Smooth muscle cell (in vitro differentiated cells): ENCODE measurements at regions not wholly inside any gene's neighbourhood (a gene's known extent, or its start where the extent isn't known, plus 50 kb on each side); places are given as distances from the start of the nearest gene placed in this dataset.

Experiments
- DNase-seq: peaks from one replicate; lab custom pipeline; 2025; ENCODE audit not compliant: unreplicated experiment; lab: John Stamatoyannopoulos, UW
- H2AFZ ChIP-seq: fragments of 200-600 bp; sonication (generic); 2 replicates; pipeline ENCODE4 v1.6.0; 2016; ENCODE audit warnings: antibody characterized with exemption, low read depth, mild to moderate bottlenecking
- H3F3A ChIP-seq: fragments of 200-600 bp; sonication (generic); 2 replicates; pipeline ENCODE4 v1.6.0; 2017; ENCODE audit warnings: antibody characterized with exemption, low read depth
- H3K27ac ChIP-seq: fragments of 200-600 bp; sonication (generic); 2 replicates; pipeline ENCODE4 v1.5.1; 2016; ENCODE audit warnings: low read depth, mild to moderate bottlenecking
- H3K27me3 ChIP-seq: fragments of 200-600 bp; sonication (generic); 2 replicates; pipeline ENCODE4 v1.6.1; 2016; ENCODE audit warnings: low read depth, mild to moderate bottlenecking
- H3K36me3 ChIP-seq: fragments of 200-600 bp; sonication (generic); 2 replicates; pipeline ENCODE4 v1.5.1; 2016; ENCODE audit warnings: low read depth
- H3K4me1 ChIP-seq: fragments of 200-600 bp; sonication (generic); 2 replicates; pipeline ENCODE4 v1.5.1; 2016; ENCODE audit warnings: low read depth
- H3K4me2 ChIP-seq: fragments of 200-600 bp; sonication (generic); 2 replicates; pipeline ENCODE4 v1.6.0; 2016; ENCODE audit warnings: mild to moderate bottlenecking
- H3K4me3 ChIP-seq: fragments of 200-600 bp; sonication (generic); 2 replicates; pipeline ENCODE4 v1.5.1; 2016; ENCODE audit warnings: mild to moderate bottlenecking
- H3K79me2 ChIP-seq: fragments of 200-600 bp; sonication (generic); 2 replicates; pipeline ENCODE4 v1.6.0; 2016; ENCODE audit warnings: low read depth, mild to moderate bottlenecking
- H3K9ac ChIP-seq: fragments of 200-600 bp; sonication (generic); 2 replicates; pipeline ENCODE4 v1.6.0; 2016; ENCODE audit warnings: low read depth
- H3K9me3 ChIP-seq: fragments of 200-600 bp; sonication (generic); replicated peaks from 2 replicates; pipeline ENCODE4 v1.5.1; 2016; ENCODE audit warnings: low read depth
- H4K20me1 ChIP-seq: fragments of 200-600 bp; sonication (generic); 2 replicates; pipeline ENCODE4 v1.6.0; 2016; ENCODE audit warnings: low read depth
- CTCF ChIP-seq: fragments of 200-600 bp; sonication (generic); IDR thresholded peaks from 2 replicates; pipeline ENCODE4 v1.5.1; 2017; ENCODE audit warnings: borderline replicate concordance, mild to moderate bottlenecking, antibody characterized with exemption; ENCODE audit not compliant: insufficient read depth, poor library complexity, severe bottlenecking
- WGBS: methylation state at CpG from one replicate; pipeline ENCODE4 v1.1.7; 2016; ENCODE audit warnings: low lambda C conversion rate; 5-methylcytosine and 5-hydroxymethylcytosine counted together

- H3K4me2 ChIP-seq, result no peak overlapping the region
- H3K27ac ChIP-seq, result no peak overlapping the region
- no peaks in the 10 kb centered on the region for H3K79me2 ChIP-seq
- no peaks in the 10 kb centered on the region for H3K27me3 ChIP-seq
- H3K9ac ChIP-seq, result no peak overlapping the region
- no peaks in the 10 kb centered on the region for H3K36me3 ChIP-seq
- H2AFZ ChIP-seq, result no peak overlapping the region
- DNase-seq, result no peak
- TF ChIP-seq CTCF, result no peak
- no peaks in the 10 kb centered on the region for H4K20me1 ChIP-seq
- H3F3A ChIP-seq, result no peaks in the 10 kb centered on the region
- 85% methylated on average over 8 of the region's 8 CpGs for WGBS
- no peak overlapping the region for H3K4me3 ChIP-seq
- H3K4me1 ChIP-seq, result no peaks in the 10 kb centered on the region
- H3K9me3 ChIP-seq, result no peaks in the 10 kb centered on the region
Observed at GRCh38 chr14:98156411-98156810, 1115.6 kb downstream of the BCL11B start.

DNA sequence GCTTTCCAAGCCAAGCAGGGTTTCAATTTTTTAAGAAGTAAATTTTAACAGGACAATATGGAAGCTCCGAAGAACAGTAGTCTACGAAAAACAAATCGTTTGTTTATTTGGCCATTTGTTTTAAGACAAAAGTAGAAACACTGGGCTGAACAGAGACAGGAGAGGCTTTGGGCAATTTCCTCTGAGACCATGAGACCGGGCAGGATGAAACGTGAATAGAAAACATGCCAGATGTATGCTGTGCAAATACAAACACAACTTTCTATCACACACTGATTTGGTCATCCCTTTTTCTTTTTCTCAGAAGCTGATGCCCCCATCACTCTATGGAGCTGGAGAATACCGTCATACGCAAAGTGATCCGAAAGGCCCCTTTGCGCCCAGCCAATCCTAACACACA is 1111.1 kb downstream of the BCL11B start:
- no peak for DNase-seq
- Histone ChIP-seq H3K27me3 (no peaks in the 10 kb centered on the region), H3K4me1 (no peaks in the 10 kb centered on the region), H2AFZ (no peak overlapping the region), H3K36me3 (no peaks in the 10 kb centered on the region), H3K4me2 (no peak overlapping the region), H3F3A (no peaks in the 10 kb centered on the region), H3K9me3 (no peaks in the 10 kb centered on the region), H3K79me2 (no peaks in the 10 kb centered on the region), H3K4me3 (no peak overlapping the region), H4K20me1 (no peaks in the 10 kb centered on the region), H3K9ac (no peak overlapping the region), H3K27ac (no peak overlapping the region)
- no peak for TF ChIP-seq CTCF
- 89% methylated on average over 9 of the region's 9 CpGs for WGBS

DNA sequence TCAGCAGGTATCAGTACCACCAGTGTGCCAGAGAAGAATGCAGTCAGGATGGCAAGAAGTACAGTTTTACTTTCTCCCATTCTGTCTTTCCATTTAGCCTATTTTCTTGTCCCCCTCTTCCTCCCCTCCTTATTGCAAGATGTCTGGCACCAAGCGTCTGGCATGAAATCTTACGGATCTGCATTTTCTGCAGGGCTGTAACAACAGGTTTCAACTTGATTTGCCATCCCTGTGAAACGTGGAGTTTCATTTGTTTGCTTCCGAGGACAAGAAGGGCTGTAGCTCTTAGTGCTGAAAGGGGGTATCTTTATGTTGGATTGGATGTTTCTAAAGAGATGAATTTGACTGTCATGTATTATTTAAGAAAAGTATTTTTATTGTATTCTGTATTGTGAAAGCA is 1110.6 kb downstream of the BCL11B start:
- Histone ChIP-seq H3K4me1 (no peaks in the 10 kb centered on the region), H4K20me1 (no peaks in the 10 kb centered on the region), H3K9ac (no peak overlapping the region), H2AFZ (no peak overlapping the region), H3K36me3 (no peaks in the 10 kb centered on the region), H3K79me2 (no peaks in the 10 kb centered on the region), H3K4me3 (no peak overlapping the region), H3F3A (no peaks in the 10 kb centered on the region), H3K4me2 (no peak overlapping the region), H3K9me3 (no peaks in the 10 kb centered on the region), H3K27me3 (no peaks in the 10 kb centered on the region), H3K27ac (no peak overlapping the region)
- 68% methylated on average over 4 of the region's 4 CpGs for WGBS
- no peak for TF ChIP-seq CTCF
- no peak for DNase-seq
